ENCODE measurements at regions not wholly inside any gene's neighbourhood (a gene's known extent, or its start where the extent isn't known, plus 50 kb on each side); places are given as distances from the start of the nearest gene placed in this dataset.

GRCh38 chr6:49370518-49370917 lies 92.5 kb downstream of the MMUT start:
- Mint-ChIP-seq H3K4me1 (ENCODE audit: low read depth) (no peaks in the 10 kb centered on the region), H3K27me3 (ENCODE audit: low read depth) (no peaks in the 10 kb centered on the region), H3K36me3 (ENCODE audit: low read depth) (no peaks in the 10 kb centered on the region), H3K27ac (no peak overlapping the region), H3K4me3 (no peak overlapping the region), H3K9me3 (ENCODE audit: insufficient read depth) (peaks cover 6% of the 10 kb centered on the region)
- ATAC-seq (no peak), DNase-seq (no peak)
- ChIA-PET CTCF (no interaction called here), POLR2A (no interaction called here)

GRCh38 chr6:49366539-49366938 lies 96.5 kb downstream of the MMUT start:
- H3K9me3 Mint-ChIP-seq (ENCODE audit: insufficient read depth) = peaks cover 6% of the 10 kb centered on the region
- H3K27me3 Mint-ChIP-seq (ENCODE audit: low read depth) = no peaks in the 10 kb centered on the region
- DNase-seq = no peak
- no peaks in the 10 kb centered on the region for H3K36me3 Mint-ChIP-seq (ENCODE audit: low read depth)
- no peak for ATAC-seq
- POLR2A ChIA-PET = no interaction called here
- CTCF ChIA-PET = no interaction called here
- H3K4me1 Mint-ChIP-seq (ENCODE audit: low read depth) = no peaks in the 10 kb centered on the region
- no peak overlapping the region for H3K4me3 Mint-ChIP-seq
- no peak overlapping the region for H3K27ac Mint-ChIP-seq

GRCh38 chr6:49348561-49348960 lies 114.5 kb downstream of the MMUT start:
- H3K4me1 Mint-ChIP-seq (ENCODE audit: low read depth) = no peaks in the 10 kb centered on the region
- ChIA-PET CTCF (no interaction called here), POLR2A (no interaction called here)
- no peaks in the 10 kb centered on the region for H3K27me3 Mint-ChIP-seq (ENCODE audit: low read depth)
- ATAC-seq = no peak
- DNase-seq = no peak
- no peaks in the 10 kb centered on the region for H3K9me3 Mint-ChIP-seq (ENCODE audit: insufficient read depth)
- H3K4me3 Mint-ChIP-seq = no peak overlapping the region
- H3K36me3 Mint-ChIP-seq (ENCODE audit: low read depth) = no peaks in the 10 kb centered on the region
- H3K27ac Mint-ChIP-seq = no peak overlapping the region

GRCh38 chr6:49342410-49342809 lies 120.6 kb downstream of the MMUT start:
- Mint-ChIP-seq H3K27ac (no peak overlapping the region), H3K4me1 (ENCODE audit: low read depth) (no peaks in the 10 kb centered on the region), H3K36me3 (ENCODE audit: low read depth) (no peaks in the 10 kb centered on the region), H3K4me3 (no peak overlapping the region), H3K9me3 (ENCODE audit: insufficient read depth) (no peaks in the 10 kb centered on the region), H3K27me3 (ENCODE audit: low read depth) (no peaks in the 10 kb centered on the region)
- ChIA-PET POLR2A (no interaction called here), CTCF (no interaction called here)
- no peak for DNase-seq
- ATAC-seq = no peak

- DNase-seq (no peak), ATAC-seq (no peak)
- Mint-ChIP-seq H3K27me3 (ENCODE audit: low read depth) (no peaks in the 10 kb centered on the region), H3K27ac (no peak overlapping the region), H3K36me3 (ENCODE audit: low read depth) (no peaks in the 10 kb centered on the region), H3K9me3 (ENCODE audit: insufficient read depth) (no peaks in the 10 kb centered on the region), H3K4me1 (ENCODE audit: low read depth) (no peaks in the 10 kb centered on the region), H3K4me3 (no peak overlapping the region)
- ChIA-PET CTCF (no interaction called here), POLR2A (no interaction called here)
Measured at GRCh38 chr6:49341869-49342268, 121.2 kb downstream of the MMUT start.

- H3K4me3 Mint-ChIP-seq = no peak overlapping the region
- H3K36me3 Mint-ChIP-seq (ENCODE audit: low read depth) = no peaks in the 10 kb centered on the region
- ChIA-PET CTCF (no interaction called here), POLR2A (no interaction called here)
- H3K9me3 Mint-ChIP-seq (ENCODE audit: insufficient read depth) = peaks cover 7% of the 10 kb centered on the region
- DNase-seq = no peak
- no peaks in the 10 kb centered on the region for H3K4me1 Mint-ChIP-seq (ENCODE audit: low read depth)
- no peak overlapping the region for H3K27ac Mint-ChIP-seq
- ATAC-seq = no peak
- no peaks in the 10 kb centered on the region for H3K27me3 Mint-ChIP-seq (ENCODE audit: low read depth)
Measured at GRCh38 chr6:49339096-49339495, 124.0 kb downstream of the MMUT start.

- DNase-seq = no peak
Measured at GRCh38 chr6:49336514-49337131, 126.4 kb downstream of the MMUT start.

GRCh38 chr6:49333345-49334125 lies 129.5 kb downstream of the MMUT start:
- no peak for ATAC-seq
- Mint-ChIP-seq H3K36me3 (ENCODE audit: low read depth) (no peaks in the 10 kb centered on the region), H3K27me3 (ENCODE audit: low read depth) (no peaks in the 10 kb centered on the region), H3K4me3 (no peak overlapping the region), H3K27ac (no peak overlapping the region), H3K9me3 (ENCODE audit: insufficient read depth) (peaks cover 7% of the 10 kb centered on the region), H3K4me1 (ENCODE audit: low read depth) (no peaks in the 10 kb centered on the region)
- DNase-seq = no peak
- POLR2A ChIA-PET = no interaction called here
- CTCF ChIA-PET = no interaction called here

More at GRCh38 chr6:49336514-49337131, 126.4 kb downstream of the MMUT start:
- no peak for ATAC-seq
- no peak overlapping the region for H3K27ac Mint-ChIP-seq
- peaks cover 7% of the 10 kb centered on the region for H3K9me3 Mint-ChIP-seq (ENCODE audit: insufficient read depth)
- H3K36me3 Mint-ChIP-seq (ENCODE audit: low read depth) = no peaks in the 10 kb centered on the region
- H3K27me3 Mint-ChIP-seq (ENCODE audit: low read depth) = no peaks in the 10 kb centered on the region
- H3K4me1 Mint-ChIP-seq (ENCODE audit: low read depth) = no peaks in the 10 kb centered on the region
- no peak overlapping the region for H3K4me3 Mint-ChIP-seq
- ChIA-PET CTCF (no interaction called here), POLR2A (no interaction called here)

GRCh38 chr6:49332781-49333180 lies 130.3 kb downstream of the MMUT start:
- ChIA-PET POLR2A (no interaction called here), CTCF (no interaction called here)
- peaks cover 7% of the 10 kb centered on the region for H3K9me3 Mint-ChIP-seq (ENCODE audit: insufficient read depth)
- ATAC-seq = no peak
- no peaks in the 10 kb centered on the region for H3K4me1 Mint-ChIP-seq (ENCODE audit: low read depth)
- no peaks in the 10 kb centered on the region for H3K36me3 Mint-ChIP-seq (ENCODE audit: low read depth)
- no peak overlapping the region for H3K4me3 Mint-ChIP-seq
- no peak overlapping the region for H3K27ac Mint-ChIP-seq
- no peaks in the 10 kb centered on the region for H3K27me3 Mint-ChIP-seq (ENCODE audit: low read depth)
- no peak for DNase-seq

GRCh38 chr6:49329186-49329585 lies 133.9 kb downstream of the MMUT start:
- no peaks in the 10 kb centered on the region for H3K36me3 Mint-ChIP-seq (ENCODE audit: low read depth)
- no peaks in the 10 kb centered on the region for H3K9me3 Mint-ChIP-seq (ENCODE audit: insufficient read depth)
- POLR2A ChIA-PET = no interaction called here
- CTCF ChIA-PET = no interaction called here
- no peak overlapping the region for H3K4me3 Mint-ChIP-seq
- H3K4me1 Mint-ChIP-seq (ENCODE audit: low read depth) = no peaks in the 10 kb centered on the region
- DNase-seq (no peak), ATAC-seq (no peak)
- H3K27ac Mint-ChIP-seq = no peak overlapping the region
- H3K27me3 Mint-ChIP-seq (ENCODE audit: low read depth) = no peaks in the 10 kb centered on the region

GRCh38 chr6:49328051-49328744 lies 134.9 kb downstream of the MMUT start:
- POLR2A ChIA-PET = no interaction called here
- no peaks in the 10 kb centered on the region for H3K36me3 Mint-ChIP-seq (ENCODE audit: low read depth)
- CTCF ChIA-PET = no interaction called here

GRCh38 chr6:49327571-49327970 lies 135.5 kb downstream of the MMUT start:
- no peaks in the 10 kb centered on the region for H3K27me3 Mint-ChIP-seq (ENCODE audit: low read depth)
- no peaks in the 10 kb centered on the region for H3K36me3 Mint-ChIP-seq (ENCODE audit: low read depth)
- no peak overlapping the region for H3K27ac Mint-ChIP-seq
- ChIA-PET CTCF (no interaction called here), POLR2A (no interaction called here)
- ATAC-seq (no peak), DNase-seq (no peak)
- no peak overlapping the region for H3K4me3 Mint-ChIP-seq
- no peaks in the 10 kb centered on the region for H3K4me1 Mint-ChIP-seq (ENCODE audit: low read depth)
- H3K9me3 Mint-ChIP-seq (ENCODE audit: insufficient read depth) = no peaks in the 10 kb centered on the region

More at GRCh38 chr6:49328051-49328744, 134.9 kb downstream of the MMUT start:
- Mint-ChIP-seq H3K9me3 (ENCODE audit: insufficient read depth) (no peaks in the 10 kb centered on the region), H3K27me3 (ENCODE audit: low read depth) (no peaks in the 10 kb centered on the region), H3K4me1 (ENCODE audit: low read depth) (no peaks in the 10 kb centered on the region), H3K27ac (no peak overlapping the region), H3K4me3 (no peak overlapping the region)
- no peak for DNase-seq
- no peak for ATAC-seq

Data from activated CD8-positive, alpha-beta T cell treated with anti-CD3 and anti-CD28 coated beads, Interleukin-2, amount 10 ng/mL, durations not matched to agents 7 days and 5 days (primary cell).